ENCODE measurements at regions not wholly inside any gene's neighbourhood (a gene's known extent, or its start where the extent isn't known, plus 50 kb on each side); places are given as distances from the start of the nearest gene placed in this dataset.
"Not testable (repeated sequence)": the region's sequence is repeated elsewhere in the genome, so short reads cannot be mapped to it uniquely, and the experiment has no call there.

- Histone ChIP-seq H3K4me1 (ENCODE audit: low read depth) (no peaks in the 10 kb centered on the region), H3K4me3 (no peak overlapping the region), H3K36me3 (no peaks in the 10 kb centered on the region), H3K27me3 (no peaks in the 10 kb centered on the region), H3K9me3 (ENCODE audit: low read depth) (no peaks in the 10 kb centered on the region), H3K27ac (no peak overlapping the region)
- TF ChIP-seq CTCF (IDR thresholded peaks at IDR 0.05; ENCODE audit: low read depth, low read length), result no peak
- DNase-seq (ENCODE audit: low read depth in 1 of 2, low spot score in 1 of 2), result no peak
Measured at GRCh38 chrX:63285375-63285774, 65.8 kb downstream of the SPIN4 start.

- no peaks in the 10 kb centered on the region for H3K4me1 ChIP-seq (ENCODE audit: low read depth)
- no peaks in the 10 kb centered on the region for H3K36me3 ChIP-seq
- no peak overlapping the region for H3K4me3 ChIP-seq
- DNase-seq (ENCODE audit: low read depth in 1 of 2, low spot score in 1 of 2), result no peak
- no peaks in the 10 kb centered on the region for H3K27me3 ChIP-seq
- H3K27ac ChIP-seq, result no peak overlapping the region
- TF ChIP-seq CTCF (IDR thresholded peaks at IDR 0.05; ENCODE audit: low read depth, low read length), result no peak
- H3K9me3 ChIP-seq (ENCODE audit: low read depth), result no peaks in the 10 kb centered on the region
Measured at GRCh38 chrX:63284659-63285058, 66.5 kb downstream of the SPIN4 start.

GRCh38 chrX:63283348-63283747 is 67.8 kb downstream of the SPIN4 start:
- no peaks in the 10 kb centered on the region for H3K27me3 ChIP-seq
- no peak for DNase-seq (ENCODE audit: low read depth in 1 of 2, low spot score in 1 of 2)
- no peak overlapping the region for H3K4me3 ChIP-seq
- no peaks in the 10 kb centered on the region for H3K9me3 ChIP-seq (ENCODE audit: low read depth)
- H3K27ac ChIP-seq, result no peak overlapping the region
- TF ChIP-seq CTCF (IDR thresholded peaks at IDR 0.05; ENCODE audit: low read depth, low read length), result no peak
- H3K4me1 ChIP-seq (ENCODE audit: low read depth), result no peaks in the 10 kb centered on the region
- no peaks in the 10 kb centered on the region for H3K36me3 ChIP-seq

GRCh38 chrX:63282828-63283227 is 68.3 kb downstream of the SPIN4 start:
- Histone ChIP-seq H3K9me3 (ENCODE audit: low read depth) (no peaks in the 10 kb centered on the region), H3K4me1 (ENCODE audit: low read depth) (no peaks in the 10 kb centered on the region), H3K27ac (no peak overlapping the region), H3K27me3 (no peaks in the 10 kb centered on the region), H3K36me3 (no peaks in the 10 kb centered on the region), H3K4me3 (no peak overlapping the region)
- no peak for TF ChIP-seq CTCF (IDR thresholded peaks at IDR 0.05; ENCODE audit: low read depth, low read length)
- no peak for DNase-seq (ENCODE audit: low read depth in 1 of 2, low spot score in 1 of 2)

- Histone ChIP-seq H3K9me3 (ENCODE audit: low read depth) (no peaks in the 10 kb centered on the region), H3K27ac (no peak overlapping the region), H3K27me3 (no peaks in the 10 kb centered on the region), H3K4me3 (no peak overlapping the region), H3K36me3 (no peaks in the 10 kb centered on the region), H3K4me1 (ENCODE audit: low read depth) (no peaks in the 10 kb centered on the region)
- no peak for TF ChIP-seq CTCF (IDR thresholded peaks at IDR 0.05; ENCODE audit: low read depth, low read length)
- no peak for DNase-seq (ENCODE audit: low read depth in 1 of 2, low spot score in 1 of 2)
Measured at GRCh38 chrX:63282077-63282476, 69.1 kb downstream of the SPIN4 start.

GRCh38 chrX:63281465-63281864 is 69.7 kb downstream of the SPIN4 start:
- Histone ChIP-seq H3K27ac (no peak overlapping the region), H3K4me1 (ENCODE audit: low read depth) (no peaks in the 10 kb centered on the region), H3K9me3 (ENCODE audit: low read depth) (no peaks in the 10 kb centered on the region), H3K36me3 (no peaks in the 10 kb centered on the region), H3K4me3 (no peak overlapping the region), H3K27me3 (no peaks in the 10 kb centered on the region)
- no peak for DNase-seq (ENCODE audit: low read depth in 1 of 2, low spot score in 1 of 2)
- no peak for TF ChIP-seq CTCF (IDR thresholded peaks at IDR 0.05; ENCODE audit: low read depth, low read length)

GRCh38 chrX:63277394-63277793 is 73.7 kb downstream of the SPIN4 start:
- not testable (repeated sequence) for H3K4me1 ChIP-seq (ENCODE audit: low read depth); DNase-seq (ENCODE audit: low read depth in 1 of 2, low spot score in 1 of 2); H3K4me3 ChIP-seq; H3K9me3 ChIP-seq (ENCODE audit: low read depth); H3K36me3 ChIP-seq; H3K27me3 ChIP-seq; H3K27ac ChIP-seq
